Body of pancreas (tissue), 4 donors: ENCODE measurements at regions not wholly inside any gene's neighbourhood (a gene's known extent, or its start where the extent isn't known, plus 50 kb on each side); places are given as distances from the start of the nearest gene placed in this dataset.

Experiments
- POLR2A ChIP-seq, 3 donors: fragments of 450-650 bp; IDR thresholded peaks; one replicate each; pipeline ENCODE4 v1.6.1; 2016; ENCODE audit warnings: antibody characterized with exemption in 3 of 3, mild to moderate bottlenecking in 2 of 3
- TF ChIP-seq, protein P1 (sequence below), 7 experiments: fragments of 450-650 bp in 4 of 7; fragments of 200-600 bp in 3 of 7; sonication (generic) in 3 of 7; IDR thresholded peaks; one replicate each; pipeline ENCODE4 v1.5.1; 2016 to 2019; ENCODE audit warnings: antibody characterized with exemption in 7 of 7

DNA sequence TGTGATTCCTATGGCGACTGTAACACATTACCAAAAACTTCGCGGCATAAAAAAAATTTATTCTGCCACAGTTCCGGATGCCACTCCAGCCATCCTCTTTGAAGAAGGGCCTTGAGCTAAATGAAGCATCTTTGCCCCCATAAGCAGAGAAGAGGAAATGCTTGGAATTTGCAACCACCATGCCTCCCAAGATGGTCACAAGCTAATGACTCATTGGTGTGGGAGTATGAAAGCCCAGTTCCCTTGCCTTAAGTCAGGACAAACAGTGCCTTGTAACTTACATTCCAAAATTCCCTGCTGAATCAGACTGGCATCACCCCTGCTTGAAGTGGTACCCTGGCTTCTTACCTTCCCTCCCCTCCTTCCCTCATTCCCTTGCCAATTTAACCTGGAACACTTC, 1077.4 kb downstream of the EPHA3 start:
- TF ChIP-seq, protein P1, sequence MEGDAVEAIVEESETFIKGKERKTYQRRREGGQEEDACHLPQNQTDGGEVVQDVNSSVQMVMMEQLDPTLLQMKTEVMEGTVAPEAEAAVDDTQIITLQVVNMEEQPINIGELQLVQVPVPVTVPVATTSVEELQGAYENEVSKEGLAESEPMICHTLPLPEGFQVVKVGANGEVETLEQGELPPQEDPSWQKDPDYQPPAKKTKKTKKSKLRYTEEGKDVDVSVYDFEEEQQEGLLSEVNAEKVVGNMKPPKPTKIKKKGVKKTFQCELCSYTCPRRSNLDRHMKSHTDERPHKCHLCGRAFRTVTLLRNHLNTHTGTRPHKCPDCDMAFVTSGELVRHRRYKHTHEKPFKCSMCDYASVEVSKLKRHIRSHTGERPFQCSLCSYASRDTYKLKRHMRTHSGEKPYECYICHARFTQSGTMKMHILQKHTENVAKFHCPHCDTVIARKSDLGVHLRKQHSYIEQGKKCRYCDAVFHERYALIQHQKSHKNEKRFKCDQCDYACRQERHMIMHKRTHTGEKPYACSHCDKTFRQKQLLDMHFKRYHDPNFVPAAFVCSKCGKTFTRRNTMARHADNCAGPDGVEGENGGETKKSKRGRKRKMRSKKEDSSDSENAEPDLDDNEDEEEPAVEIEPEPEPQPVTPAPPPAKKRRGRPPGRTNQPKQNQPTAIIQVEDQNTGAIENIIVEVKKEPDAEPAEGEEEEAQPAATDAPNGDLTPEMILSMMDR (IDR thresholded peaks at IDR 0.05) = no peak
- no peak for TF ChIP-seq POLR2A (IDR thresholded peaks at IDR 0.05)
